ENCODE measurements at regions not wholly inside any gene's neighbourhood (a gene's known extent, or its start where the extent isn't known, plus 50 kb on each side); places are given as distances from the start of the nearest gene placed in this dataset.

DNA sequence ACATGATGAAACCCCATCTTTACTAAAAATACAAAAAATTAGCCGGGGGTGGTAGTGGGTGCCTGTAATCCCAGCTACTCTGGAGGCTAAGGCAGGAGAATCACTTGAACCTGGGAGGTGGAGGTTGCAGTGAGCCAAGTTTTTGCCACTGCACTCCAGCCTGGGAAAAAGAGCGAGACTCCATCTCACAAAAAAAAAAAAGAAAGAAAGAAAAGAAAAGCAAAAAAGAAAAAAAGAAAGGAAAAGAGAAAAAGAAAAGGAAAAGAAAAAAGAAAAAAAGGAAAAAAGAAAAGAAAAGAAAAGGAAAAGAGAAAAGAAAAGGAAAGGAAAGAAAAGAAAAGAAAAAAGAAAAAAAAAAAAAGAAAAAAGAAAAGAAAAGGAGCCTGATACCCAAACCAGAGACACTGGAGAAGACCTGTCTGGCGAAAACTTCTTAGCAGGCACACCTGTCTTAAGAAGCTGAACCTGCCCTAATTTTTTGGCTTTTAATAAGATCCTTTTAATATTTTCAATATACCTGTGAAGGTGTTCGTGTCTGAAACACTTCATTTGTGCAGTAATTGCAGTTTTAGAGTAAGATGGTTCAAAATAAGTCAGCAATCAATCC, 164.7 kb upstream of the IRX2 start:
- Histone ChIP-seq H3K9me2 (ENCODE audit: insufficient read depth) (no peaks in the 10 kb centered on the region), H2AFZ (ENCODE audit: low read depth, low read length, poor library complexity, severe bottlenecking) (no peak overlapping the region), H3K4me1 (ENCODE audit: control insufficient read depth in 1 of 2, insufficient read depth in 2 of 2, low read length in 2 of 2) (no peaks in the 10 kb centered on the region), H3K4me2 (ENCODE audit: low read length) (no peak overlapping the region), H3K4me3 (replicated peaks in 1 of 2; ENCODE audit: low read depth in 1 of 2, low read length in 2 of 2) (no peak overlapping the region), H3K79me2 (ENCODE audit: insufficient read depth, low read length) (no peaks in the 10 kb centered on the region), H3K27ac (ENCODE audit: low read depth, low read length) (no peak overlapping the region), H3K36me3 (ENCODE audit: control insufficient read depth in 1 of 2, insufficient read depth in 2 of 2, low read length in 2 of 2) (no peaks in the 10 kb centered on the region), H3K27me3 (ENCODE audit: insufficient read depth, low read length) (no peaks in the 10 kb centered on the region), H3K9me3 (ENCODE audit: control insufficient read depth in 1 of 2, insufficient read depth in 1 of 2, low read depth in 1 of 2, low read length in 2 of 2) (peaks cover 13 to 43% of the 10 kb centered on the region in 2 experiments; a peak in 2 of 4 replicates), H3K9ac (ENCODE audit: low read length) (no peak overlapping the region), H4K20me1 (ENCODE audit: insufficient read depth) (no peaks in the 10 kb centered on the region)
- TF ChIP-seq TCF7L2 (IDR thresholded peaks at IDR 0.05; ENCODE audit: borderline replicate concordance, extremely low read depth, insufficient read depth, insufficient read length) = no peak
- no peak for TF ChIP-seq ZNF274 (IDR thresholded peaks at IDR 0.05; ENCODE audit: low read depth, low read length)
- TF ChIP-seq SIN3A (IDR thresholded peaks at IDR 0.05; ENCODE audit: low read depth) = no peak
- TF ChIP-seq, protein P1, sequence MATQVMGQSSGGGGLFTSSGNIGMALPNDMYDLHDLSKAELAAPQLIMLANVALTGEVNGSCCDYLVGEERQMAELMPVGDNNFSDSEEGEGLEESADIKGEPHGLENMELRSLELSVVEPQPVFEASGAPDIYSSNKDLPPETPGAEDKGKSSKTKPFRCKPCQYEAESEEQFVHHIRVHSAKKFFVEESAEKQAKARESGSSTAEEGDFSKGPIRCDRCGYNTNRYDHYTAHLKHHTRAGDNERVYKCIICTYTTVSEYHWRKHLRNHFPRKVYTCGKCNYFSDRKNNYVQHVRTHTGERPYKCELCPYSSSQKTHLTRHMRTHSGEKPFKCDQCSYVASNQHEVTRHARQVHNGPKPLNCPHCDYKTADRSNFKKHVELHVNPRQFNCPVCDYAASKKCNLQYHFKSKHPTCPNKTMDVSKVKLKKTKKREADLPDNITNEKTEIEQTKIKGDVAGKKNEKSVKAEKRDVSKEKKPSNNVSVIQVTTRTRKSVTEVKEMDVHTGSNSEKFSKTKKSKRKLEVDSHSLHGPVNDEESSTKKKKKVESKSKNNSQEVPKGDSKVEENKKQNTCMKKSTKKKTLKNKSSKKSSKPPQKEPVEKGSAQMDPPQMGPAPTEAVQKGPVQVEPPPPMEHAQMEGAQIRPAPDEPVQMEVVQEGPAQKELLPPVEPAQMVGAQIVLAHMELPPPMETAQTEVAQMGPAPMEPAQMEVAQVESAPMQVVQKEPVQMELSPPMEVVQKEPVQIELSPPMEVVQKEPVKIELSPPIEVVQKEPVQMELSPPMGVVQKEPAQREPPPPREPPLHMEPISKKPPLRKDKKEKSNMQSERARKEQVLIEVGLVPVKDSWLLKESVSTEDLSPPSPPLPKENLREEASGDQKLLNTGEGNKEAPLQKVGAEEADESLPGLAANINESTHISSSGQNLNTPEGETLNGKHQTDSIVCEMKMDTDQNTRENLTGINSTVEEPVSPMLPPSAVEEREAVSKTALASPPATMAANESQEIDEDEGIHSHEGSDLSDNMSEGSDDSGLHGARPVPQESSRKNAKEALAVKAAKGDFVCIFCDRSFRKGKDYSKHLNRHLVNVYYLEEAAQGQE (IDR thresholded peaks at IDR 0.05; ENCODE audit: low read depth) = no peak
- TF ChIP-seq JUND (IDR thresholded peaks at IDR 0.05) = no peak
- no peak for TF ChIP-seq POLR2A (IDR thresholded peaks at IDR 0.05; ENCODE audit: borderline replicate concordance, extremely low read depth, insufficient read depth, insufficient read length)
- TF ChIP-seq, protein P2, sequence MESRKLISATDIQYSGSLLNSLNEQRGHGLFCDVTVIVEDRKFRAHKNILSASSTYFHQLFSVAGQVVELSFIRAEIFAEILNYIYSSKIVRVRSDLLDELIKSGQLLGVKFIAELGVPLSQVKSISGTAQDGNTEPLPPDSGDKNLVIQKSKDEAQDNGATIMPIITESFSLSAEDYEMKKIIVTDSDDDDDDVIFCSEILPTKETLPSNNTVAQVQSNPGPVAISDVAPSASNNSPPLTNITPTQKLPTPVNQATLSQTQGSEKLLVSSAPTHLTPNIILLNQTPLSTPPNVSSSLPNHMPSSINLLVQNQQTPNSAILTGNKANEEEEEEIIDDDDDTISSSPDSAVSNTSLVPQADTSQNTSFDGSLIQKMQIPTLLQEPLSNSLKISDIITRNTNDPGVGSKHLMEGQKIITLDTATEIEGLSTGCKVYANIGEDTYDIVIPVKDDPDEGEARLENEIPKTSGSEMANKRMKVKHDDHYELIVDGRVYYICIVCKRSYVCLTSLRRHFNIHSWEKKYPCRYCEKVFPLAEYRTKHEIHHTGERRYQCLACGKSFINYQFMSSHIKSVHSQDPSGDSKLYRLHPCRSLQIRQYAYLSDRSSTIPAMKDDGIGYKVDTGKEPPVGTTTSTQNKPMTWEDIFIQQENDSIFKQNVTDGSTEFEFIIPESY (IDR thresholded peaks at IDR 0.05; ENCODE audit: extremely low read depth, insufficient replicate concordance, low read length) = no peak
- TF ChIP-seq CEBPB (IDR thresholded peaks at IDR 0.05; ENCODE audit: low read depth) = no peak
- TF ChIP-seq ELF1 (IDR thresholded peaks at IDR 0.05; ENCODE audit: borderline replicate concordance, low read depth) = no peak
- no peak for DNase-seq (ENCODE audit: low read depth, low spot score)
- intact Hi-C loops (cut with micrococcal nuclease) = no loop called here
- ChIA-PET RAD21 (ENCODE audit: low non-redundant PET in 1 of 2, low total read pairs in 2 of 2, uncharacterized antibody in 2 of 2, unreplicated experiment in 2 of 2) (no interaction called here), POLR2A (no interaction called here), CTCF (no interaction called here)
- ATAC-seq = no peak
- no TSS peak for BruUV-seq (replicated peaks)
